HG03039 (cell line): ENCODE measurements at regions not wholly inside any gene's neighbourhood (a gene's known extent, or its start where the extent isn't known, plus 50 kb on each side); places are given as distances from the start of the nearest gene placed in this dataset.
"Not testable (repeated sequence)": the region's sequence is repeated elsewhere in the genome, so short reads cannot be mapped to it uniquely, and the experiment has no call there.

Experiments used
- ATAC-seq: cut with Tn5 transposase; IDR thresholded peaks from one replicate; pipeline ENCODE4 v1.9.1; 2021; ENCODE audit warnings: mild to moderate bottlenecking, moderate library complexity; ENCODE audit not compliant: unreplicated experiment

DNA sequence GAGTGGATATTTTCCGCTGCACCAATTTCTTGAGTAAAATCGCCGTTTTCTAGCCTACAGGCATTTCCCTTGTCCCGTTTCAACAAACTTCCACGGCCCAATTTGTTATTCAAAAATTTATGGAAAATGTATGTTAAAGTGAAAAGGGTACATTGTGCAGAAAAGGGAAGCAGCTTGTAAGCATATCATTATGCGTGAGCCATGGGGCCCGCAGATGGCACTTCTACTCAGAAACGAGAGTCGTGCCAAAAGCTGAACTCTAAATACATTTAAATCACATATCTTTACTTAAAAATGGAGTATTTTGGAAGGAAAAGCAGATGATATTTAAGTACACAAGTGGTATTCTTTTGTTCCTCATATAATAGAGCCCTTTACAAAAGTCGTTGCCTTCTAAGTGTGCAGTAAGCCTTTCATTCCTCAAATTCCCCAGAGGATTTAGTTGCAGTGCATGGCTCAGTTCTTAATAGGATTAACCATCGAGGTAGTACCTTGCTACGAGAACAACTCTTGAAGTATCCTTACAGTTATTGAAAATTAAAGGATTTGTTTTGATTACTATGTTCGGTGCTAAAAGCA, 1227.2 kb upstream of the WWC1 start:
- ATAC-seq: no peak

- no peak for ATAC-seq
Observed at GRCh38 chr5:167065794-167066193, 1225.7 kb upstream of the WWC1 start.

- no peak for ATAC-seq
Observed at GRCh38 chr5:167071981-167072610, 1219.3 kb upstream of the WWC1 start.

- no peak for ATAC-seq
Observed at GRCh38 chr5:167081561-167081960, 1209.9 kb upstream of the WWC1 start.

- ATAC-seq: no peak
Observed at GRCh38 chr5:167096816-167097215, 1194.6 kb upstream of the WWC1 start.

GRCh38 chr5:167104351-167104750, 1187.1 kb upstream of the WWC1 start:
- no peak for ATAC-seq

DNA sequence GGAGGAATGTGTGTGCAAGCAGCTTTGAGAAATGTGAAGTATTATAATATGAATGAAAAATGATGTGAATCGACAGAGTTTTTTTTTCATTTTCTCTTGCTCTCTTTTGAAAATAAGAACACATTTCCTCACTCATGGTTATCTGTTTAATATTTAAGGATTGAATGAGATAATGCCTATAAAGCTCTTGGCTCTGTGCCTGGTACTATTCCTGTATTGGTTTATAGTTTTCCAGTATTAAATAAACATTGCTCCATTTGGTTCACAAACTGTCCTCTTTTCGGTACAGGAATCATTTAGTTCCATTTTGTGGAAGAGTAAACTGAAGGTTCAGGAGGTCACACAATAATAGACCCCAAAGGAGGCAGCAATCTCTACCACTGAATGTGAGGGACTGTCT, 1185.5 kb upstream of the WWC1 start:
- ATAC-seq: no peak

DNA sequence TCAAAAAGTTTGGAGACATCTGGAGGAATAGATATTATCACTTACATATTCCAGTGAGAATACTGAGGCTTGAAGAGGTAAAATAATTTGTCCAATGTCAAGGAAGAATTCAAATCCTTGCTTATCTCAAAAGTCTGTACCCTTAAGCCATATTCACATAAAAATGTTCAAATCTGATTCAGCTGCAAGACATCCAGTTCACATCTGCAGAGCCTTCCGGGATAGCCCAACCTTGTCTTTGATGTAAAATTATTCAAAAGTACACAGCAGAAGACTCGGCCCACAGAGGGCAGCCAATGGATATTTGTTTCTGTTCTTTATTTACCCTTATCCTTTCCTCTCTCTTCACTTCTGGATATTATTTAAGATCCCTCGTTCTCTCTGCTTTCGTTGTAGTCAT, 1183.8 kb upstream of the WWC1 start:
- no peak for ATAC-seq

DNA sequence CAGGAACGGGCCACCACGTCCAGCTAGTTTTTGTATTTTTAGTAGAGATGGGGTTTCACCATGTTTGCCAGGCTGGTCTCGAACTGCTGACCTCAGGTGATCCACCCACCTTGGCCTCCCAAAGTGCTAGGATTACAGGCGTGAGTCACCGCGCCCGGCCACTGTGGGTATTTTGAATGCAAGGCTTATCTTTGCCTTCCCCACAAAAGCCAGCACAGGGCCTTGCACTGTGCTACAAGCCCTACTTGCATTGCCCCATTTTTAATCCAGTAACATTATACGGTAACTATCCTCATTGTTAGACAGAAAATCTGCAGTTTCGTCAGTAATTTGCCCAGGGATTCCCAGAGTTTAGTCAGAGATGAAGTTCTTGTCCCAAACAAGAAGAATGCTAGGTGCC, 1183.2 kb upstream of the WWC1 start:
- not testable (repeated sequence) for ATAC-seq

- no peak for ATAC-seq
Observed at GRCh38 chr5:167112556-167112955, 1178.9 kb upstream of the WWC1 start.

DNA sequence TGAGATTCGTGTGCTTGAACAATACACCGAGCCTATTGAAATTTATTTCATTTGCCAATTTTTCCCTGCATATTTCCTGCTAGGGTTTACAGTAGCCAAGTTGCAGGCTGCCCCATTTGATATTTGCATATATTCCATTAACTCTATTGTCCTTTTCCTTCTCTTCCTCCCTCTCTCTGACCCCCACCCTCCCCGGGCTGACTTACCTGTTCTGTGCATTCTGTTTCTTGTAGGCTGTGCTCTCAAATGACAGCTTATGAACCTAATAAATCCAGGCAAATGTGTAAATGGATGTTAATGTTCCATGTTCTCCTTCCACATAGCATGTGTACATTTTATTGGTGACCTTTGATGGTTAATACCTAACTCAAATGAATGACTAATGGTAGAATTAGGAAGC, 1169.2 kb upstream of the WWC1 start:
- ATAC-seq: no peak

DNA sequence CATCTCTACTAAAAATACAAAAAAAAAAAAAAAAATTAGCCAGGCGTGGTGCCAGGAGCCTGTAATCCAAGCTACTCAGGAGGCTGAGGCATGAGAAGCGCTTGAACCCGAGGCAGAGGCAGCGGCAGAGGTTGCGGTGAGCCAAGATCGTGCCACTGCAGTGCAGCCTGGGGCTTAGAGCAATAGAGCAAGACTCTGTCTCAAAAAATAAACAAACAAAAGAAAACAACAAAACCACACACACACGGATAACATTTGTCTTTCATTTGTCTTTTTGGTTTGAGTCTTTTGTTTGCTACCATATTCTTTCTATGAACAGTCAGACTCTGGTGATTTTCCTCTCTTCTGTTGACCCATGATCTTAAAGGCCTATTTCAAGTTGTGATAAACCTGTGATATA, 1168.3 kb upstream of the WWC1 start:
- ATAC-seq: no peak

DNA sequence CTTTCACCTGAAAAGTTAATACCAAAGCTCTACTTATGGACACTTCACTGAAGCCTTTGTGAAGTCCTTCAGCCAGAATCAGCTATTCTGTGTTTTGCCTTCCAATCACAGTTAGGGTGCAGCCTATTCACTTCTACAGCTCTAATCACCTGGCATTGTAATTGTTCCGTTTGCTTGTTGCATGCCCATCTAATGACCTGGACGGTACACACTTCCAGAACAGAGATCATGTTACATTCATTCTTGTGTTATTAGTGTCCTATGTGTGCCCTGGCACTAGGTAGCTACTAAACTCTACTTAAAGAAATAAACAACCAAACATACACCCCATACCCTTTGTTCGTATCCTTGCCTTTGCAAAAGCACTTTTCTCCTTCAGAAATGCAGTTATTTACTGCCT, 1162.9 kb upstream of the WWC1 start:
- ATAC-seq: no peak

DNA sequence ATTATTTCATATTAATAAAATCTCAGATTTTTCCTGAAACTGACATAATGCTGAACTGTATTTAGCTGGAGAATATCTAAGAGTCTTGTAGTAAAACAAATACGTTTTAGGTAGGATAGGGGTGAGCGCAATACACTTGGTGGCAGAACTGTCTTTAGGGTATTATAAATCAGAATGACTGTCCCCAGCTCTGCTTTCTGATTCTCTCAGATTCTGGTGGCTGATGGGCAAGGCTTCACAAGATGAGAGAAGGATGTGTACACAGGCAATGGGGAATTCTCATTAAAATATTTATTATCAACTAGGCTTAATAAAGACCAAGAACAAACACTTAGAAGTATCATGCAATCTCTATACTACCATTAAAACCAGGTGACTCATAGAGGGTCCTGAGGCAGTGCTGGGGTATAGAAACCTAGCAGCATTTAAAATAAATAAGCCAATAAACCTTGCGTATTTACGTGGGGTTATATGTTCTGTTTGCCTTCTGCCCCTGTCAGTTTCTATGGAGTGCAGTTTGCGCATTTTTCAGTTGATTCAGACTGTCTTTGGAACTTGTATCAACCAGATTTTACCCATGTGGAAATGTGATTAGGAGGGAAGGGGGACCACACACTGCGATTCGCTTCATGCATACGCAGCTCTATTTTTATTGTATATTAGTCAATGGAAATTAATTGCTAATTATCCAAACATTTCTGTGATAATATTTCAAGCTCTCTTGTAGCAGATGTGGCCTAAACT, 1150.7 kb upstream of the WWC1 start:
- ATAC-seq: no peak

- ATAC-seq: no peak
Observed at GRCh38 chr5:167143716-167144115, 1147.7 kb upstream of the WWC1 start.

- ATAC-seq: no peak
Observed at GRCh38 chr5:167145841-167146240, 1145.6 kb upstream of the WWC1 start.

DNA sequence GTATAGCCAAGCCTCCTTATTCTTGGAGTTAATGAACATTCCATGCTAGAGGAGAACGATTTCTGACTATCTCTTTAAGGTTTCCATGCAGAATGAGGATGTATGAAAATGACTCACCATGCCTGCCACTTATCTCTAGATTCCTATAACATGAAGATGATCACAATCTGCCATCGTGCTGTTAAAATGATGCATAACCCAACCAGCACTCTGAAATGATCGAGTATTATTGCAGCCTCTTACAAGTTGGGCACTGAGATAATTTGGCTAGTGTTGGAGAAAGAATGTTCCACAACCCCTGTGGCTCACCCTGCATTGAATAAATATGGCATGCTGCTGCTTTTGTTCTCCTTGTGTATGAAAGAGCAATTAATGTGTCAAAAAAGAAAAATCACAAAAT, 1143.6 kb upstream of the WWC1 start:
- ATAC-seq: no peak

GRCh38 chr5:167150661-167151060, 1140.8 kb upstream of the WWC1 start:
- ATAC-seq: no peak

DNA sequence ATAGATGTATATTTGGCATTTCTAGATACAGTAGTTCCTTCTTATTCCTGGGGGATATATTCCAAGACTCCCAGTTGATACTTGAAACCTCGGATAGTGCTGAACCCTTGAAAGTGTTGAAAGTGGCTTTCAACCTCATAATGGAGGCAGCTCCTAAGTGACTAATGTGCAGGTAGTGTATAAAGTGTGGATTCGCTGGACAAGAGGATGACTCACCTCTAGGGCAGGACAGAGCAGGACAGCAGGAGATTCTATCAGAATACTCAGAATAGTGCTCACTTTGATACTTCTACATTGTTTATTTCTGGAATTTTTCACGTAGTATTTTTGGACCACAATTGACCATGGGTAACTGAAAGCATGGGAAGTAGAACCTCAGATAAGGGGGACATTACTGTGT, 1138.9 kb upstream of the WWC1 start:
- ATAC-seq: no peak

DNA sequence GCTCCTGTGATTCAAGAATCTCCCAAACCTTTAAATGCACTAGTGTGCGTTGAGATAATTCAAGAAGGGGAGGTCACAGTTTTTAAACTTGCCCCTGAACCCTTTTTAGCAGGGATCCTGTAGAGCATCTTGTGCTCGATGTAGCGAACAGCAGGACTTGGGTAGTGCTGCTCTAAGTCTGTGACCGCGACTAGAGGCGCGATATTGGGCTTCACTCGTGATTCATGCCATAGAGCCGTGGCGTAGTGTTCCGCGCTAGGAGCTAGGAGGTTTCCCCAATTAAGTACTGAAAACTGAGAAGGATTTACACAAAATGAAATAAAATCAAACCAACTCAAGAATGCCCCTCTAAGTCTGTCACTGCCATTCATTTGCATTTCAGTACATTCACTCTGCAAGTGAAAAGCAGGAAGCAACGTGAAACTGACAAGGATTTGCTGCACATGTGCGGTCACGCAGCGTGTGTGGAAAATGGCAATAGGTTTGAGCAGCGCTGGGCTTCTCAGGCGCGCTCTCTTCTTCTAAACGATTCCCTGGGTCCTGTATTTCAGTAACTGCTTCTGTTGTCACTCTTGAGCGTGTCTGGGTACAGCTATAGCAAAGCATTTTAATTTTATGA, 1135.9 kb upstream of the WWC1 start:
- no peak for ATAC-seq

DNA sequence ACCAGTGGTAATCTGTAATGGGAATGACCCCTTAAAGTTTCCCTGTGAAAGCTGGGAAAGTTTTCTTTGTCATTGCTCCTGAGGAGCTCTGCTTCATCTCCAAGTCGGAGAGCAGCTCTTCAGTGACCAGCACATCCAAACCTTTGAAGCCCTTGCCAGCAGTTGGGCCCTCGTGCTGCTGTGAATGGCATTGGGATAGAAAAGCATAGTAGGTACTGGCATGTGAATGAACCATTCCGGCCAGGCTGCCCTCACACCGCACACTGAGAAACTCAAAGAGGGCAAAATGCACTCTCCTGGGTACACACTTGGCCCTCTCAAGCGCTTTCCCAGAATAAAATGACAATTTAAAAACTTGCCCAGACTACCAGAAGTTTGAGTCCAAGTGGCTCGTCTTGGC, 1135.0 kb upstream of the WWC1 start:
- ATAC-seq: no peak

GRCh38 chr5:167158588-167158987, 1132.9 kb upstream of the WWC1 start:
- ATAC-seq: no peak
